ENCODE measurements at regions not wholly inside any gene's neighbourhood (a gene's known extent, or its start where the extent isn't known, plus 50 kb on each side); places are given as distances from the start of the nearest gene placed in this dataset.

DNA sequence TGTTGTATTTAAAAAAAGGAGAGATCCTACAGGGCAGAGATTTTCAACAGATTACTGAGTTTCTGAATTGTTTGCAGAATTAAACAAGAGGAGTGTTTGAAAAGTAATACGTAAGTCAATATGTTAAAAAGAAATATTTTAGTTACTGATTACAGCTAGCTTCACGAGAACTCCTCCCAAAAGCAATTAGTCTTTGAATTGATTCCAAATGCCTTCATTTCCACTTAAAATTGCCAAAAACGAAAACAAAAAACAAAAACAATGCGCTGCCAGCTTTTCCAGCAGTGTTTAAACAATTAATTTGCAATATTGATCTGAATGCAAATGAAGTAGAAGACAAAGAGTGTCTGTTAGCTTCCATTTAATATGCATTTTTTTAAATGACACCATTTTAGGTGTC is 310.0 kb downstream of the IPO8 start:
- DNase-seq (no peak), ATAC-seq (no peak)
- Mint-ChIP-seq H3K27me3 (no peaks in the 10 kb centered on the region), H3K36me3 (ENCODE audit: low read depth) (no peaks in the 10 kb centered on the region), H3K4me3 (no peak overlapping the region), H3K4me1 (no peaks in the 10 kb centered on the region), H3K27ac (no peak overlapping the region), H3K9me3 (ENCODE audit: low read depth) (peaks cover 6% of the 10 kb centered on the region)
- intact Hi-C loops (cut with DNase I, micrococcal nuclease), result no loop called here
- CTCF ChIA-PET, result interaction anchor here (0.6 kb wide), 1 partner anchor 321 kb away, joined by 3 read pairs; no protein-coding TSS in a partner anchor
- POLR2A ChIA-PET, result no interaction called here

DNA sequence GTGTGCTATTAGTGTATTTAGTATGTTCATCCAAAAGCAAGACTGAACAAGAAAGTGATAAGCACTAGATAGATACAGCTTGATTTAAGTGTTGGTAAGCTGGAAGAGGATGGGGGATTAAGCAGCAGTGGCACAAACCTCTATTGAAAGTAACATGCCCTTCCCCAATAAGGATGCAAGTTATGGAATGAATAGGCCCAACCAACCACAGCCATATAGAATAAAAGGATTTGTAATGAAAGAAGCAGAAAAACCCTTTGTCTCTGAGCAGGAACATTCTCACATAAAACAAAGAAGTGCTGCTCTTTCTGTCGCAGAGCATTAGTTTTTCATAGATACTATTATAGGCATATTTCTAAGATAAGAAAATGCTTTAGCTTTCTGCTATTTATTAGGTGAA is 310.7 kb downstream of the IPO8 start:
- H3K4me3 Mint-ChIP-seq, result no peak overlapping the region
- ChIA-PET POLR2A (no interaction called here), CTCF (no interaction called here)
- no peak for DNase-seq
- intact Hi-C loops (cut with DNase I, micrococcal nuclease), result no loop called here
- no peak for ATAC-seq
- no peaks in the 10 kb centered on the region for H3K4me1 Mint-ChIP-seq
- peaks cover 6% of the 10 kb centered on the region for H3K9me3 Mint-ChIP-seq (ENCODE audit: low read depth)
- H3K27ac Mint-ChIP-seq, result no peak overlapping the region
- no peaks in the 10 kb centered on the region for H3K36me3 Mint-ChIP-seq (ENCODE audit: low read depth)
- H3K27me3 Mint-ChIP-seq, result no peaks in the 10 kb centered on the region

DNA sequence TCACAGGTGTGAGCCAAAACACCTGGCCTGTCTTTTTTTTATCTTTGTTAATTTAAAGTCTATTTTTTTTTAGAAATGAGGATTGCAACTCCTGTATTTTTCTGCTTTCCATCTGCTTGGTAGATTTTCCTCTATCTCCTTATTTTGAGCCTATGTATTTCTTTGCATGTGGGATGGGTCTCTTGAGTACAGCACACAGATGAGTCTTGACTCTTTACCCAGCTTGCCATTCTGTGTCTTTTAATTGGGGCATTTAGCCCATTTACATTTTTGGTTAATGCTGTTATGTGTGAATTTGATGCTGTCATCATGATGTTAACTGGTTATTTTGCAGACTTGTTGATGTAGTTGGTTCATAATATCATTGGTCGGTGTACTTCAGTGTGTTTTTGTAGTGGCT is 317.4 kb downstream of the IPO8 start:
- DNase-seq (no peak), ATAC-seq (no peak)
- H3K9me3 Mint-ChIP-seq (ENCODE audit: low read depth), result peaks cover 17% of the 10 kb centered on the region
- no peaks in the 10 kb centered on the region for H3K27me3 Mint-ChIP-seq
- no peak overlapping the region for H3K4me3 Mint-ChIP-seq
- ChIA-PET CTCF (no interaction called here), POLR2A (no interaction called here)
- no peaks in the 10 kb centered on the region for H3K36me3 Mint-ChIP-seq (ENCODE audit: low read depth)
- intact Hi-C loops (cut with DNase I, micrococcal nuclease), result no loop called here
- H3K27ac Mint-ChIP-seq, result no peak overlapping the region
- H3K4me1 Mint-ChIP-seq, result no peaks in the 10 kb centered on the region

DNA sequence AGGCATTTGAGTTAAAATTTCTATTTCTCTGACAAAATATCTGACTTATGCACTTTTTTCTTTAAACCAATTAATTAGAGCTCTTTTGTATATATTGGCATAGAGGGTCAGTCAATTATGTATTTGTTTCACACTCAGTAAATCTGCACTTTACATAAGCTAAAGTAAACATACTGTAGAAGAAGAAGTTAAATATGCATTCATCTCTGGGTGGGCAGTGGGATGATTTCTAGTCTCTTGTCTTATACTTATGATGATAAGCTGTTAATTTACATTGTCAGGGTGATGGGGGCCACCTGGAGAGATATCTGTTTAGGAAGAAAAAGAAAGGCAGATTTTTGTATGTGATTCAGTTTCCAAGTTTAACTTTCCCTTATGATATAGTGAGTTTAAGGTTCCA is 330.8 kb downstream of the IPO8 start:
- Mint-ChIP-seq H3K4me3 (no peak overlapping the region), H3K27ac (no peak overlapping the region), H3K36me3 (ENCODE audit: low read depth) (no peaks in the 10 kb centered on the region), H3K4me1 (no peaks in the 10 kb centered on the region), H3K9me3 (ENCODE audit: low read depth) (peaks cover 9% of the 10 kb centered on the region), H3K27me3 (no peaks in the 10 kb centered on the region)
- ChIA-PET CTCF (interaction anchor here (0.7 kb wide), 1 partner anchor 9 kb away, joined by 3 read pairs; no protein-coding TSS in a partner anchor), POLR2A (no interaction called here)
- ATAC-seq (no peak), DNase-seq (no peak)
- intact Hi-C loops (cut with DNase I, micrococcal nuclease), result no loop called here

DNA sequence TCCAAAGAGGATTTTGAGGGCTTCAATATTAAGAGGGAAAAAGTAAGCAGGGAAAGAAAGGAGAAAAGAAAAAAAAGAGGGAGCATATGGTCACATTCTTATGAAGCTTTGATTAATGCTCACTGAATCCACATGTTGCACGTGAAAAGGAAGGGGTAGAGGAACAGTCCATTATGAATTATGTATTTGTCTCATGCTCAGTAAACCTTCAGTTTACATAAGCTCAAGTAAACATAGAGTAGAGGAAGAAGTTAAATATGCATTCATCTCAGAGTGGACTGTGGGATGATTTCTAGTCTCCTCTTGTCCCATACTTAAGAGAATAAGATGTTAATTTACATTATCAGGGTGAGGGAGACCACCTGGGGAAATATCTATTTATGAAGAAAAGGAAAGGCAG is 334.5 kb downstream of the IPO8 start:
- no peak overlapping the region for H3K27ac Mint-ChIP-seq
- DNase-seq, result no peak
- no peaks in the 10 kb centered on the region for H3K27me3 Mint-ChIP-seq
- H3K36me3 Mint-ChIP-seq (ENCODE audit: low read depth), result no peaks in the 10 kb centered on the region
- no peak for ATAC-seq
- no peaks in the 10 kb centered on the region for H3K4me1 Mint-ChIP-seq
- POLR2A ChIA-PET, result no interaction called here
- CTCF ChIA-PET, result no interaction called here
- peaks cover 2% of the 10 kb centered on the region for H3K9me3 Mint-ChIP-seq (ENCODE audit: low read depth)
- intact Hi-C loops (cut with DNase I, micrococcal nuclease), result no loop called here
- H3K4me3 Mint-ChIP-seq, result no peak overlapping the region

DNA sequence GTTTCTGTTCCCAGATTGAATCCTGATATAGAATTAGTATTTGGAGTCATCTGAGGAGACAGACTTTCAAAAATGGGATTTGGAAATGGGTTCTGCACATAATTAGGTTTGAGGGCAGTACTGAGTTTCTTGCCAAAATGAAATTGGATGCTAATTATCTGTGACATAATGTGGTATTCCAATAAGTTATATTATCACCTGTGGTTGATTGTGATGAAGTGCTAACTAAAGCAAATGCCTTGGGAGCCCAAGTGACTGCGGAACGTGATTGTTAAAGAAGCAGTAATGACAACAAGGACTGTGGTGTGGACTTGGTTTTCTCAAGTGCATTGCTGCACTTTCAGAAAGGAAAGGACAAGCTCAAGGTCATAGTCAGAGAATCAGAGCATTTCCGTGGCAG is 337.0 kb downstream of the IPO8 start:
- Mint-ChIP-seq H3K27me3 (no peaks in the 10 kb centered on the region), H3K4me1 (no peaks in the 10 kb centered on the region), H3K27ac (no peak overlapping the region), H3K9me3 (ENCODE audit: low read depth) (peaks cover 2% of the 10 kb centered on the region), H3K4me3 (no peak overlapping the region), H3K36me3 (ENCODE audit: low read depth) (no peaks in the 10 kb centered on the region)
- intact Hi-C loops (cut with DNase I, micrococcal nuclease), result no loop called here
- ATAC-seq (no peak), DNase-seq (no peak)
- POLR2A ChIA-PET, result no interaction called here
- CTCF ChIA-PET, result no interaction called here

DNA sequence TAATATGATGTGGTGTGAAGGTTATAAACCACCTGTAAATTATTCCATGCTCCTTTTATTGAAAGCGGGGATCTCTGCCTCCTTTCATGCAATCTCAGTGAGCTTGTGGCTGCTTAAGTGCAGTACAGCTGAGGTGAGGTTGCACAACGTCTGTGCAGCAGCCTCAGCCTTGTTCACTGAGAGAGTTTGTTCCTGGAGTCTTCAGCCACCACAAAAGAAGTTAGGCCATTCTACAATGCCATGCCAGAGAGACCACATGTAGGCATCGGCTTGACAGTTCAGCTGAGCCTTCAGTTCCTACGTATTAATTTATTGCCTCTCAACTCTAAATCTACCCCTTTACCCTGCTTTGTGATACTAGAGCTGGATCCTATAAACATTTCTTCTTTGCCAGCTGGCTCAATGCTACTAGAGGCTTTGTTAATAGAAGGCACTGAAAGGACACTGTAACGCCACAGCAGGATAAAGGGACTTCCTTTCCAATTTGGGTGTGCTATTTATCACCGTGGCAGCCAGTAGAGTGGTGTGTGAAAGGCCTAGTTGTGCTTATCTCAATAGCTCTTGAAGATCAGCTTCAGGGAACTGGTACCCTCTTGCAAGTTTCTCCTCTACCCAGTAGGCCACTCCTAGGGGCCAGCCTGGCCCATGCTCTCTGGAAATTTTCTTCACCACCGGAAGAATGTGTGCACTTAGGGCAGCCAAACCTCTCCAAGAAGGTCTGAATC is 337.7 kb downstream of the IPO8 start:
- Mint-ChIP-seq H3K9me3 (ENCODE audit: low read depth) (peaks cover 2% of the 10 kb centered on the region), H3K27ac (no peak overlapping the region), H3K4me1 (no peaks in the 10 kb centered on the region), H3K27me3 (no peaks in the 10 kb centered on the region), H3K4me3 (no peak overlapping the region), H3K36me3 (ENCODE audit: low read depth) (no peaks in the 10 kb centered on the region)
- ATAC-seq (no peak), DNase-seq (no peak)
- POLR2A ChIA-PET, result no interaction called here
- intact Hi-C loops (cut with DNase I, micrococcal nuclease), result no loop called here
- CTCF ChIA-PET, result no interaction called here

DNA sequence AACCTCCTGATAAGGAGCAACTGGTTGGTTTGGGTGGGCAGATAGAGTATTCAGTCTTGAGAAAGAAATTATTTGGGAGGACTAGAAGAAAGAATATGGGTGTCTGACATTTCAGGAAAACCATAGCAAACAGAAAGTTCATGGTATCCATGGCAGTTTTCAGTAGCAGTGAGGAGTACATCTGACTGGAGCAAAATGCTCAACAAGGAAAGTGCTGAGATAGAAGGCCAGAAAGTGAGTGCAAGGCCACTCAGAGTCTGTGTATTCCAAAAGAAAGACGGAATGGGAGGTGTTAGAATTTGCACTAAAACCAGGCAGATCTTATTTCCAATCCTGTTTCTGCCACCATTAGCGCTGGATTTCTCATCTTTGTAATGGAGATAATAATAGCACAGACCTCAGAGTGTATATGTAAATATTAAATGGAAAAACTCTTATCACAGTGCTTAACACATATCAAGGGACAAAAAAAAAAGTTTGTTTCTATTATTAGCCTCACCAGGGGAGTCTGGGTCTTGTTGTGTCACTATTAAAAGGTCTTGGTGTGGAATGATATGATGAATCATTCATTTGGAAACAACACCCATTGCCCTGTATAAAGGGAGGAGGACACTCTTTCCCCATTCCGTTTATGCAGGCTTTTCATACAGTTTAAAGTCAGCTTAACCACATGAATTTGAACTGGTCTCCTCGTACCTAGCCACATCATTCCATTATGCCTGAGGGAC is 349.8 kb downstream of the IPO8 start:
- intact Hi-C loops (cut with DNase I, micrococcal nuclease), result no loop called here
- Mint-ChIP-seq H3K27me3 (no peaks in the 10 kb centered on the region), H3K27ac (no peak overlapping the region), H3K4me3 (no peak overlapping the region), H3K4me1 (no peaks in the 10 kb centered on the region), H3K9me3 (ENCODE audit: low read depth) (peaks cover 10% of the 10 kb centered on the region), H3K36me3 (ENCODE audit: low read depth) (no peaks in the 10 kb centered on the region)
- ChIA-PET POLR2A (no interaction called here), CTCF (no interaction called here)
- DNase-seq (no peak), ATAC-seq (no peak)

DNA sequence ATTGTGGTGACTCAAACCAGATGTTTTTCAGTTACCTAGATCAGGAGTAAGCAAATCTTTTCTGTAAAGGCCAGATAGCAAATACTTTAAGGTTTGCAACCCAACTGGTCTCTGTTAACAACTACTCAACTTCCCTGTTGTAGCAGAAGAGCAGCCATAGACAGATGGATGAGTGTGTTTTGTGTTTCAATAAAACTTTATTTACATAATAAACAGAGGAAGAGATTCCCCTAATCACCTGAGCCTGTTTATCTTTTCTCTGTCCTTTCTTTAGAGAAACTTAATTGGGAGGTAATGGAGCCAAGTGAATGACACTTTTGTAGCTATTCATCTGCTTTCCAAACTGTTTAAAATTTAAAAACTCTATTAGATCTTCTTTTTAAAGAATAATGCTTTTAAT is 365.1 kb downstream of the IPO8 start:
- CTCF ChIA-PET, result no interaction called here
- POLR2A ChIA-PET, result no interaction called here

DNA sequence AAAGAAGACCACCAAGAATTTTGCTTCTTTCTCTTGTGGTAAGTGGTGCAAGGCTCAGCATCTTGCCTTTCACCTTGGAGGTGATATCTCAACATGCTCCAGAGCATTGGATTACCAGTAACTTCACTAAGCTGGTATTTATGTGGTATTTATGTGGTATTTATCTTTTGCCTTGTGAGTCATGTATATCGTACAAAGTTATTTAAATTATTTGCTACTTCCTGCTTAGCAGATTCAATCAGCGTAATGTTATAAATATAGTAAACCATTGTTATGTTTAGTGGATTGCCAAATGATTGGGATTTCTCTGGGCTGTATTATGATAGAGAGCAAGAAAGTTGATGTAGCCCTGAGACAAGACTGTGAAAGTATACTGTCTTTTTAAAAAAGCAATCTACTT is 366.4 kb downstream of the IPO8 start:
- DNase-seq (no peak), ATAC-seq (no peak)
- no peaks in the 10 kb centered on the region for H3K36me3 Mint-ChIP-seq (ENCODE audit: low read depth)
- H3K4me1 Mint-ChIP-seq, result no peaks in the 10 kb centered on the region
- H3K4me3 Mint-ChIP-seq, result no peak overlapping the region
- no peak overlapping the region for H3K27ac Mint-ChIP-seq
- ChIA-PET CTCF (no interaction called here), POLR2A (no interaction called here)
- H3K27me3 Mint-ChIP-seq, result no peaks in the 10 kb centered on the region
- intact Hi-C loops (cut with DNase I, micrococcal nuclease), result no loop called here
- peaks cover 4% of the 10 kb centered on the region for H3K9me3 Mint-ChIP-seq (ENCODE audit: low read depth)

More for the DNA sequence above, 365.1 kb downstream of the IPO8 start:
- Mint-ChIP-seq H3K27ac (no peak overlapping the region), H3K36me3 (ENCODE audit: low read depth) (no peaks in the 10 kb centered on the region), H3K4me1 (no peaks in the 10 kb centered on the region), H3K4me3 (no peak overlapping the region), H3K27me3 (no peaks in the 10 kb centered on the region), H3K9me3 (ENCODE audit: low read depth) (peaks cover 4% of the 10 kb centered on the region)
- no peak for ATAC-seq
- intact Hi-C loops (cut with DNase I, micrococcal nuclease), result no loop called here
- DNase-seq, result no peak

DNA sequence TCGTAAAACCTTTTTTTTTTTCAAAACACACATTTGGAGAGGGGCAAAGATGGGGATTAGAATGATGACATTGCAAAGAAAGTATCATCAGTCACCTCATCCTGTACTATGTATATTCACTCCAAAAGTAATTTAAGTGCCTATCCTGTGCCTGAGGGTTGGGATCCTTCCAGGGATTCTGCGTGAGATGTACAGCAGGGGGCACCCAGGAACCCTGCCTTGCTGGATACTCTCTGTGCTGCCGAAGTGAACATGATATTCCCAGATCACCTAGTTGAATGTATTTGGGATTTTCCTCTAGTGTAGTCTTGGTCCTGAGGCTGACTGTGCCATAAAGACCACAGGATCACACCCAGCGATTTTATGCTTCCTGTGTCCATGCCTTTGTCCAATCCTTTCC is 372.7 kb downstream of the IPO8 start:
- POLR2A ChIA-PET, result no interaction called here
- H3K4me3 Mint-ChIP-seq, result no peak overlapping the region

DNA sequence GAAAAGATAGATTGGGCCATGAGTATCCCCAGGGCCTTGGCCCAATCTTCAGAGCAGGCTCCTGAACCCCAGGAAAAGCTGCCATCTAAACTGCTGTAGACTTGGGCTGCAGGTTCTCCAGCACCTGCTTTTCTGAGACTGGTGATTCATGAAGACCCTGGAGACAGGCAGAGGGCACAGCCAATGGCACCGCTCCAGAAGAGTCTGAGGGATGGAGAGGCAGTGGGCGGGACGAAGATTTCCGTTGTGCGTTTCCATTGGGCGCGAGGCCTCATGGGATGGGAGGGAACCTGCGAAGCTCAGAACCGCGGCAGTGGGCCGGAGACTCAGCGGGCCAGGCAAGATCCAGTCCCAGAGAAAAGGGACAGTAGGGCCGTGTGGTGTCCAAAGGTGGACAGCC is 375.1 kb downstream of the IPO8 start:
- Mint-ChIP-seq H3K36me3 (ENCODE audit: low read depth) (no peaks in the 10 kb centered on the region), H3K27ac (no peak overlapping the region), H3K4me3 (no peak overlapping the region), H3K27me3 (no peaks in the 10 kb centered on the region), H3K9me3 (ENCODE audit: low read depth) (peaks cover 7% of the 10 kb centered on the region), H3K4me1 (no peaks in the 10 kb centered on the region)
- intact Hi-C loops (cut with DNase I, micrococcal nuclease), result no loop called here
- ATAC-seq, result no peak
- DNase-seq, result no peak
- CTCF ChIA-PET, result no interaction called here
- POLR2A ChIA-PET, result interaction anchor here (0.6 kb wide), 1 partner anchor 695 kb away, joined by 3 read pairs; no protein-coding TSS in a partner anchor

More for the DNA sequence above, 372.7 kb downstream of the IPO8 start:
- H3K27me3 Mint-ChIP-seq, result no peaks in the 10 kb centered on the region
- ATAC-seq (no peak), DNase-seq (no peak)
- intact Hi-C loops (cut with DNase I, micrococcal nuclease), result no loop called here
- no peaks in the 10 kb centered on the region for H3K4me1 Mint-ChIP-seq
- H3K27ac Mint-ChIP-seq, result no peak overlapping the region
- CTCF ChIA-PET, result interaction anchor here (0.7 kb wide), 1 partner anchor 214 kb away, joined by 4 read pairs; no protein-coding TSS in a partner anchor
- H3K36me3 Mint-ChIP-seq (ENCODE audit: low read depth), result no peaks in the 10 kb centered on the region
- peaks cover 7% of the 10 kb centered on the region for H3K9me3 Mint-ChIP-seq (ENCODE audit: low read depth)
